Medulla oblongata (tissue), 1 donor: ENCODE measurements at regions not wholly inside any gene's neighbourhood (a gene's known extent, or its start where the extent isn't known, plus 50 kb on each side); places are given as distances from the start of the nearest gene placed in this dataset.
A peak's percentile ranks its signal among the peaks of the same experiment; 100 is the strongest.

Experiments
- DNase-seq: peaks from one replicate; pipeline ENCODE4 v3.0.0-alpha.2; 2015; ENCODE audit errors: extremely low spot score

- no peak for DNase-seq
Observed at GRCh38 chr2:42920446-42921146, 128.2 kb upstream of the HAAO start.

- DNase-seq = no peak
Observed at GRCh38 chr2:42918671-42919318, 126.4 kb upstream of the HAAO start.

- no peak for DNase-seq
Observed at GRCh38 chr2:42918041-42918440, 125.7 kb upstream of the HAAO start.

GRCh38 chr2:42917425-42917927, 125.1 kb upstream of the HAAO start:
- no peak for DNase-seq

- DNase-seq = no peak
Observed at GRCh38 chr2:42916324-42916723, 123.9 kb upstream of the HAAO start.

- no peak for DNase-seq
Observed at GRCh38 chr2:42914860-42915259, 122.5 kb upstream of the HAAO start.

GRCh38 chr2:42914314-42914713, 121.9 kb upstream of the HAAO start:
- no peak for DNase-seq

GRCh38 chr2:42913280-42913878, 121.0 kb upstream of the HAAO start:
- DNase-seq = no peak

GRCh38 chr2:42910645-42911405, 118.4 kb upstream of the HAAO start:
- DNase-seq = no peak

GRCh38 chr2:42909966-42910365, 117.6 kb upstream of the HAAO start:
- DNase-seq = no peak

GRCh38 chr2:42908518-42909200, 116.3 kb upstream of the HAAO start:
- DNase-seq = no peak

GRCh38 chr2:42907835-42908234, 115.5 kb upstream of the HAAO start:
- no peak for DNase-seq

GRCh38 chr2:42906557-42907411, 114.4 kb upstream of the HAAO start:
- DNase-seq = peak; percentile 62

GRCh38 chr2:42906111-42906556, 113.8 kb upstream of the HAAO start:
- DNase-seq = no peak

GRCh38 chr2:42905341-42906110, 113.1 kb upstream of the HAAO start:
- DNase-seq = no peak

GRCh38 chr2:42904576-42904876, 112.1 kb upstream of the HAAO start:
- no peak for DNase-seq

GRCh38 chr2:42903821-42904575, 111.6 kb upstream of the HAAO start:
- no peak for DNase-seq

GRCh38 chr2:42902939-42903709, 110.7 kb upstream of the HAAO start:
- DNase-seq = no peak
